ENCODE measurements at regions not wholly inside any gene's neighbourhood (a gene's known extent, or its start where the extent isn't known, plus 50 kb on each side); places are given as distances from the start of the nearest gene placed in this dataset.
"Not testable (repeated sequence)": the region's sequence is repeated elsewhere in the genome, so short reads cannot be mapped to it uniquely, and the experiment has no call there.

GRCh38 chr1:199474738-199475137 is 552.8 kb upstream of the NR5A2 start:
- no peak overlapping the region for H3K4me3 ChIP-seq (ENCODE audit: low read depth, low read length)
- in situ Hi-C loops (cut with HindIII; ENCODE audit: low sequenced_read_pairs): no loop called here
- DNase-seq (ENCODE audit: low read depth, low spot score): no peak
- TF ChIP-seq, protein P1, sequence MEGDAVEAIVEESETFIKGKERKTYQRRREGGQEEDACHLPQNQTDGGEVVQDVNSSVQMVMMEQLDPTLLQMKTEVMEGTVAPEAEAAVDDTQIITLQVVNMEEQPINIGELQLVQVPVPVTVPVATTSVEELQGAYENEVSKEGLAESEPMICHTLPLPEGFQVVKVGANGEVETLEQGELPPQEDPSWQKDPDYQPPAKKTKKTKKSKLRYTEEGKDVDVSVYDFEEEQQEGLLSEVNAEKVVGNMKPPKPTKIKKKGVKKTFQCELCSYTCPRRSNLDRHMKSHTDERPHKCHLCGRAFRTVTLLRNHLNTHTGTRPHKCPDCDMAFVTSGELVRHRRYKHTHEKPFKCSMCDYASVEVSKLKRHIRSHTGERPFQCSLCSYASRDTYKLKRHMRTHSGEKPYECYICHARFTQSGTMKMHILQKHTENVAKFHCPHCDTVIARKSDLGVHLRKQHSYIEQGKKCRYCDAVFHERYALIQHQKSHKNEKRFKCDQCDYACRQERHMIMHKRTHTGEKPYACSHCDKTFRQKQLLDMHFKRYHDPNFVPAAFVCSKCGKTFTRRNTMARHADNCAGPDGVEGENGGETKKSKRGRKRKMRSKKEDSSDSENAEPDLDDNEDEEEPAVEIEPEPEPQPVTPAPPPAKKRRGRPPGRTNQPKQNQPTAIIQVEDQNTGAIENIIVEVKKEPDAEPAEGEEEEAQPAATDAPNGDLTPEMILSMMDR (IDR thresholded peaks at IDR 0.05; ENCODE audit: low read depth, low read length): no peak

GRCh38 chr1:199482426-199482825 is 545.1 kb upstream of the NR5A2 start:
- in situ Hi-C loops (cut with HindIII; ENCODE audit: low sequenced_read_pairs): no loop called here
- DNase-seq (ENCODE audit: low read depth, low spot score): no peak

DNA sequence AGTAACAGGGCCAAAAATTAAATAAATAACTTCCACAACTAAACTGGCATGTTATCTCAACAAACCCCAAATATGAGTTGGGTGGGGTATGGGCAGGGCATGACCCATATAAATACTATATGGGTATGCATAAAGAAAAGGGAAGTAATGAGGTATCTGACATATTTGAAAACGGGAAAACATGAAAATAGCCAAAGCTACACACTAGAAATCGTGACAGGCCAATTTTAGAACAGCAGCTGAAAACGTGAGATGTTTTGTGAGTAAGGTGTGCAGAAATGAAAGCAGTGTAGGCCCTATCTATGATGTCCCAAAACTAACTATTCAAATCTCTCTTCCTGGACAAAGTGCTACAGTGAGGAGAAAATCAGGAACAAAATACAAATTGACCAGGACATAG is 537.9 kb upstream of the NR5A2 start:
- H3K4me3 ChIP-seq (ENCODE audit: low read depth, low read length): no peak overlapping the region
- in situ Hi-C loops (cut with HindIII; ENCODE audit: low sequenced_read_pairs): no loop called here
- DNase-seq (ENCODE audit: low read depth, low spot score): no peak
- TF ChIP-seq, protein P1 (IDR thresholded peaks at IDR 0.05; ENCODE audit: low read depth, low read length): no peak

More at GRCh38 chr1:199482426-199482825, 545.1 kb upstream of the NR5A2 start:
- H3K4me3 ChIP-seq (ENCODE audit: low read depth, low read length): no peak overlapping the region
- TF ChIP-seq, protein P1 (IDR thresholded peaks at IDR 0.05; ENCODE audit: low read depth, low read length): no peak

GRCh38 chr1:199490769-199491527 is 536.6 kb upstream of the NR5A2 start:
- in situ Hi-C loops (cut with HindIII; ENCODE audit: low sequenced_read_pairs): no loop called here
- TF ChIP-seq, protein P1 (IDR thresholded peaks at IDR 0.05; ENCODE audit: low read depth, low read length): no peak
- DNase-seq (ENCODE audit: low read depth, low spot score): peak; percentile 80
- H3K4me3 ChIP-seq (ENCODE audit: low read depth, low read length): no peak overlapping the region

DNA sequence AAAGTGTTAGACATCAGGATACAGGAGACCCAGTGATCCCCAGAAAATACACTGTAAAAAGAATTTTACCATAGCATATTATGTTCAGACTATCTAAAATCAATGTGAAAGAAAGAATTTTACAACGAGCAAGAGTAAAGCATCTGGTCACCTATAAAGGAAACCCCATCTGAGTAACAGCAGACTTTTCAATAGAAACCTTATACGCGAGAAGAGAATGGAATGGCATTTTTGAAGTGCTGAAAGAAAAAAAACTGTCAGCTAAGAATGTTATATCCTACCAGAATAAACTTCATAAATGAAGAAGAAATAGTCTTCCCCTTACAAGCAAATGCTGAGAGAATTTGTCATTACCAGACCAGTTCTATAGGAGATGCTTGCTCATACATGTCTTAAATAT is 532.1 kb upstream of the NR5A2 start:
- TF ChIP-seq, protein P1 (IDR thresholded peaks at IDR 0.05; ENCODE audit: low read depth, low read length): no peak
- DNase-seq (ENCODE audit: low read depth, low spot score): no peak
- no peak overlapping the region for H3K4me3 ChIP-seq (ENCODE audit: low read depth, low read length)
- in situ Hi-C loops (cut with HindIII; ENCODE audit: low sequenced_read_pairs): no loop called here

DNA sequence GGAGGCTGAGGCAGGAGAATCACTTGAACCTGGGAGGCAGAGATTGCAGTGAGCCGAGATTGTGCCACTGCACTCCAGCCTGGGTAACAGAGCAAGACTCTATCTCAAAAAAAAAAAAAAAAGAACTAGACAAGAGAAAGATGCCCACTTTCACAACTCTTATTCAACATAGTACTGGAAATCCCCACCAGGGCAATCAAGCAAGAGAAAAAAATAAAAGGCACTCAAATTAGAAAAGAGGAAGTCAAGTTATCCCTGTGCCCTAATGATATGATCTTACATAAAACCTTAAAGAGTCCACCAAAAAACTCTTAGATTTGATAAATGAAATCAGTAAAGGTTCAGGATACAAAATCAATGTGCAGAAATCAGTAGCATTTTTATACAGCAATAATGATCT is 528.7 kb upstream of the NR5A2 start:
- DNase-seq (ENCODE audit: low read depth, low spot score); H3K4me3 ChIP-seq (ENCODE audit: low read depth, low read length); in situ Hi-C loops (cut with HindIII; ENCODE audit: low sequenced_read_pairs): not testable (repeated sequence)

- no peak for DNase-seq (ENCODE audit: low read depth, low spot score)
- H3K4me3 ChIP-seq (ENCODE audit: low read depth, low read length): no peak overlapping the region
- in situ Hi-C loops (cut with HindIII; ENCODE audit: low sequenced_read_pairs): no loop called here
- TF ChIP-seq, protein P1 (IDR thresholded peaks at IDR 0.05; ENCODE audit: low read depth, low read length): no peak
These were observed 519.4 kb upstream of the NR5A2 start for GRCh38 chr1:199508072-199508471.
